H1 (cell line): ENCODE measurements at regions not wholly inside any gene's neighbourhood (a gene's known extent, or its start where the extent isn't known, plus 50 kb on each side); places are given as distances from the start of the nearest gene placed in this dataset.

ENCODE experiments used
- CTCF ChIA-PET: fragments of 300-600 bp; sonication (Branson Sonifier 250); formaldehyde crosslinking; loops from one replicate; lab custom pipeline; 2021; ENCODE audit not compliant: partially characterized antibody; lab: Charles Lee
- POLR2A ChIA-PET: fragments of 300-600 bp; sonication (Branson Sonifier 250); formaldehyde crosslinking; loops from one replicate; lab custom pipeline; 2021; ENCODE audit warnings: inconsistent platforms; ENCODE audit not compliant: partially characterized antibody; lab: Charles Lee
- DNase-seq, 2 experiments: peaks; one replicate each; pipeline versions ENCODE4 v3.0.0 to v3.0.0-alpha.2; 2010 to 2022; ENCODE audit warnings: low spot score in 2 of 2, low read depth in 1 of 2, mixed read lengths in 1 of 2
- FAIRE-seq: peaks from 2 replicates; lab custom pipeline; 2011; peaks lifted over from hg19 to GRCh38; lab: Jason Lieb, UNC
- H2AFZ ChIP-seq: 2 replicates; pipeline ENCODE4 v1.8.1; 2012; ENCODE audit warnings: low read length, inconsistent platforms
- H2AK5ac ChIP-seq: 2 replicates; pipeline ENCODE4 v1.6.1; 2013; ENCODE audit warnings: low read depth, low read length
- H2BK120ac ChIP-seq: replicated peaks from 2 replicates; pipeline ENCODE3; 2013; ENCODE audit warnings: low read depth, low read length, inconsistent platforms
- H2BK12ac ChIP-seq: 2 replicates; pipeline ENCODE4 v1.6.1; 2013; ENCODE audit warnings: low read depth, low read length
- H2BK15ac ChIP-seq: 2 replicates; pipeline ENCODE4 v1.6.1; 2013; ENCODE audit warnings: low read length
- H2BK20ac ChIP-seq: 2 replicates; pipeline ENCODE4 v1.6.1; 2013; ENCODE audit warnings: low read length
- H2BK5ac ChIP-seq: 2 replicates; pipeline ENCODE4 v1.6.1; 2013; ENCODE audit warnings: low read depth, low read length
- H3K14ac ChIP-seq: 2 replicates; pipeline ENCODE4 v1.6.1; 2013; ENCODE audit warnings: inconsistent platforms; ENCODE audit not compliant: insufficient read length
- H3K18ac ChIP-seq: 2 replicates; pipeline ENCODE4 v1.6.1; 2013; ENCODE audit warnings: low read length; ENCODE audit errors: extremely low read depth
- H3K23ac ChIP-seq: 2 replicates; pipeline ENCODE4 v1.6.1; 2013; ENCODE audit warnings: inconsistent platforms; ENCODE audit not compliant: insufficient read length
- H3K23me2 ChIP-seq: 2 replicates; pipeline ENCODE4 v1.6.1; 2013; ENCODE audit warnings: low read depth, low read length
- H3K27ac ChIP-seq: 2 replicates; pipeline ENCODE4 v1.6.1; 2011; ENCODE audit warnings: low read depth, low read length, inconsistent platforms
- H3K27me3 ChIP-seq, 4 experiments: replicated peaks in 1 of 4; 1 replicate in 1 of 4; 2 replicates in 3 of 4; pipeline versions ENCODE4 v1.6.1 to v1.8.1; 2011 to 2013; ENCODE audit warnings: low read length in 3 of 4, mild to moderate bottlenecking in 3 of 4, inconsistent platforms in 2 of 4, mixed read lengths in 2 of 4, moderate library complexity in 1 of 4; ENCODE audit not compliant: control insufficient read depth in 3 of 4, insufficient read depth in 3 of 4; ENCODE audit errors: extremely low read depth in 1 of 4
- H3K36me3 ChIP-seq, 4 experiments: 2 replicates each; pipeline versions ENCODE4 v1.6.1 to v1.8.1; 2011 to 2013; ENCODE audit warnings: mild to moderate bottlenecking in 4 of 4, low read length in 3 of 4, moderate library complexity in 2 of 4, control low read depth in 1 of 4, inconsistent platforms in 1 of 4; ENCODE audit not compliant: insufficient read depth in 4 of 4, control insufficient read depth in 2 of 4
- H3K4ac ChIP-seq: replicated peaks from 2 replicates; pipeline ENCODE3; 2013; ENCODE audit warnings: low read length, low read depth, mixed read lengths, inconsistent platforms; ENCODE audit not compliant: insufficient read length
- H3K4me1 ChIP-seq, 4 experiments: replicated peaks in 1 of 4; 1 replicate in 1 of 4; 2 replicates in 3 of 4; pipeline versions ENCODE4 v1.6.1 to v1.8.1; 2011 to 2013; ENCODE audit warnings: low read length in 3 of 4, inconsistent platforms in 2 of 4, mixed read lengths in 1 of 4; ENCODE audit not compliant: insufficient read depth in 4 of 4, control insufficient read depth in 3 of 4
- H3K4me2 ChIP-seq, 2 experiments: 2 replicates each; pipeline versions ENCODE4 v1.6.1 to v1.8.1; 2011 to 2013; ENCODE audit warnings: low read depth in 2 of 2, low read length in 2 of 2, control low read depth in 1 of 2, inconsistent platforms in 1 of 2, mild to moderate bottlenecking in 1 of 2; ENCODE audit not compliant: insufficient read depth in 1 of 2
- H3K4me3 ChIP-seq, 4 experiments: fragments of 200-600, 300-600 bp in 1 of 4; sonication (generic), shearing (Covaris generic), sonication (Bioruptor Twin) in 1 of 4; 2 replicates each; pipeline versions ENCODE4 v1.5.1 to v1.8.1; 2011 to 2016; ENCODE audit warnings: low read length in 4 of 4, low read depth in 3 of 4, control low read depth in 2 of 4, inconsistent platforms in 2 of 4, mild to moderate bottlenecking in 2 of 4, mixed read lengths in 1 of 4, moderate library complexity in 1 of 4; ENCODE audit not compliant: insufficient read depth in 2 of 4; ENCODE audit errors: extremely low read depth in 1 of 4
- H3K56ac ChIP-seq: replicated peaks from 2 replicates; pipeline ENCODE3; 2013; ENCODE audit warnings: low read depth, mild to moderate bottlenecking, mixed read lengths, low read length, inconsistent platforms; ENCODE audit not compliant: insufficient read length
- H3K79me1 ChIP-seq: 2 replicates; pipeline ENCODE4 v1.6.1; 2013; ENCODE audit warnings: low read depth, low read length, control low read depth
- H3K79me2 ChIP-seq, 2 experiments: 2 replicates each; pipeline versions ENCODE4 v1.6.1 to v1.8.1; 2012 to 2013; ENCODE audit warnings: low read length in 2 of 2, mild to moderate bottlenecking in 2 of 2, inconsistent platforms in 1 of 2; ENCODE audit not compliant: insufficient read depth in 2 of 2, control insufficient read depth in 1 of 2
- H3K9ac ChIP-seq, 4 experiments: replicated peaks in 1 of 4; 1 replicate in 1 of 4; 2 replicates in 3 of 4; pipeline versions ENCODE4 v1.6.1 to v1.8.1; 2011 to 2013; ENCODE audit warnings: low read depth in 3 of 4, low read length in 3 of 4, control low read depth in 2 of 4, mild to moderate bottlenecking in 2 of 4, moderate library complexity in 2 of 4, inconsistent platforms in 1 of 4; ENCODE audit errors: extremely low read depth in 1 of 4
- H3K9me3 ChIP-seq, 2 experiments: 2 replicates each; pipeline versions ENCODE4 v1.6.1 to v1.8.1; 2012 to 2013; ENCODE audit warnings: mild to moderate bottlenecking in 2 of 2, moderate library complexity in 2 of 2, control low read depth in 1 of 2, inconsistent platforms in 1 of 2, low read depth in 1 of 2, low read length in 1 of 2, mixed read lengths in 1 of 2; ENCODE audit not compliant: insufficient read depth in 2 of 2
- H4K20me1 ChIP-seq, 2 experiments: replicated peaks in 1 of 2; 2 replicates each; pipeline versions ENCODE3 to v1.8.1; 2011 to 2013; ENCODE audit warnings: inconsistent platforms in 2 of 2, low read length in 2 of 2, mild to moderate bottlenecking in 1 of 2; ENCODE audit not compliant: insufficient read depth in 2 of 2, control insufficient read depth in 1 of 2
- H4K5ac ChIP-seq: 2 replicates; pipeline ENCODE4 v1.6.1; 2013; ENCODE audit warnings: low read length, low read depth, mixed read lengths, inconsistent platforms; ENCODE audit not compliant: insufficient read length
- H4K8ac ChIP-seq: 2 replicates; pipeline ENCODE4 v1.8.0; 2013; ENCODE audit warnings: mild to moderate bottlenecking, moderate library complexity, low read length, inconsistent platforms; ENCODE audit not compliant: insufficient read depth; ENCODE audit errors: extremely low read depth
- H4K91ac ChIP-seq: replicated peaks from 2 replicates; pipeline ENCODE3; 2013; ENCODE audit warnings: low read length, mixed read lengths, inconsistent platforms; ENCODE audit not compliant: insufficient read length
- MAX ChIP-seq: IDR thresholded peaks from 2 replicates; pipeline ENCODE4 v1.6.1; 2012; ENCODE audit warnings: inconsistent platforms
- POLR2A ChIP-seq, 2 experiments: IDR thresholded peaks; 1 replicate in 1 of 2; 2 replicates in 1 of 2; pipeline ENCODE4 v1.6.1; 2011; ENCODE audit warnings: low read depth in 2 of 2, low read length in 2 of 2, mild to moderate bottlenecking in 2 of 2; ENCODE audit errors: control extremely low read depth in 1 of 2
- SIRT6 ChIP-seq: IDR thresholded peaks from one replicate; pipeline ENCODE4 v1.7.1; 2012; ENCODE audit warnings: low read length, inconsistent platforms
- SP4 ChIP-seq: IDR thresholded peaks from 2 replicates; pipeline ENCODE4 v1.6.1; 2012; ENCODE audit warnings: low read length, inconsistent platforms
- USF2 ChIP-seq: IDR thresholded peaks from 2 replicates; pipeline ENCODE4 v1.6.1; 2011; ENCODE audit warnings: low read length, improper control_type of control experiment
- ZNF274 ChIP-seq: IDR thresholded peaks from 2 replicates; pipeline ENCODE4 v1.7.0; 2012; ENCODE audit warnings: low read length, borderline replicate concordance; ENCODE audit errors: extremely low read depth
- WGBS, 2 experiments: shearing (Covaris generic) in 1 of 2; methylation state at CpG; one replicate each; pipeline versions ENCODE4 v1.1.6 to v1.1.7; 2013 to 2015; ENCODE audit warnings: low lambda C conversion rate in 2 of 2, mixed read lengths in 2 of 2, inconsistent platforms in 1 of 2, low coverage in 1 of 2, missing lambda C conversion rate in 1 of 2; ENCODE audit not compliant: insufficient replicate concordance in 2 of 2, insufficient coverage in 1 of 2, insufficient read length in 1 of 2; ENCODE audit errors: extremely low coverage in 1 of 2, missing lambda C conversion rate in 1 of 2; 5-methylcytosine and 5-hydroxymethylcytosine counted together

- Histone ChIP-seq H2BK20ac (no peak overlapping the region), H3K36me3 (no peaks in the 10 kb centered on the region), H3K23me2 (peaks cover 3% of the 10 kb centered on the region; the same call in 1 of the 2 replicates), H3K9ac (no peak overlapping the region), H3K27me3 (no peaks in the 10 kb centered on the region), H4K5ac (no peak overlapping the region), H3K4me3 (no peak overlapping the region), H3K79me2 (no peaks in the 10 kb centered on the region), H4K20me1 (no peaks in the 10 kb centered on the region), H2BK120ac (no peak overlapping the region), H3K4me1 (0 out of 7 replicates have a peak, but pooled peaks cover 0 to 5% (median 2%) of the 10 kb centered on the region in 4 experiments), H3K23ac (no peak overlapping the region), H2BK12ac (no peak overlapping the region), H2AK5ac (no peak overlapping the region), H3K27ac (no peak overlapping the region), H4K91ac (no peak overlapping the region), H3K56ac (no peak overlapping the region), H3K14ac (no peak overlapping the region), H3K4me2 (no peak overlapping the region), H2BK15ac (no peak overlapping the region), H4K8ac (no peak overlapping the region), H2AFZ (no peak overlapping the region), H2BK5ac (no peak overlapping the region), H3K79me1 (no peaks in the 10 kb centered on the region; the same call in 1 of the 2 replicates), H3K9me3 (no peaks in the 10 kb centered on the region), H3K4ac (no peak overlapping the region), H3K18ac (no peak overlapping the region)
- ChIA-PET CTCF (interaction anchor here (1.0 to 1.2 kb wide), 2 partner anchors 33 to 112 kb away, joined by 3 read pairs; no protein-coding TSS in a partner anchor), POLR2A (no interaction called here)
- no peak for DNase-seq
- 97% methylated on average over 7 of the region's 8 CpGs; no CpG with 5 or more reads in 1 of the 2 experiments for WGBS, 2 experiments
- no peak for FAIRE-seq
- TF ChIP-seq USF2 (no peak), MAX (no peak), SIRT6 (no peak), POLR2A (IDR thresholded peaks at IDR 0.05; ENCODE audit: control extremely low read depth in 1 of 2, low read depth in 2 of 2, low read length in 2 of 2) (no peak), SP4 (no peak), ZNF274 (no peak)
These were observed 111.0 kb downstream of the EFNB1 start for GRCh38 chrX:68939868-68940267.
